ENCODE measurements at regions not wholly inside any gene's neighbourhood (a gene's known extent, or its start where the extent isn't known, plus 50 kb on each side); places are given as distances from the start of the nearest gene placed in this dataset.

GRCh38 chr18:78108554-78108953, 858.9 kb downstream of the GALR1 start:
- no peak for ATAC-seq (ENCODE audit: low FRiP score)
- TF ChIP-seq CTCF (IDR thresholded peaks at IDR 0.05), result no peak
- DNase-seq (ENCODE audit: low spot score), result no peak

- no peak for DNase-seq (ENCODE audit: low spot score)
- no peak for TF ChIP-seq CTCF (IDR thresholded peaks at IDR 0.05)
These were observed 863.7 kb downstream of the GALR1 start for GRCh38 chr18:78113136-78113939.

GRCh38 chr18:78113940-78114251, 864.2 kb downstream of the GALR1 start:
- no peak for ATAC-seq (ENCODE audit: low FRiP score)
- no peak for TF ChIP-seq CTCF (IDR thresholded peaks at IDR 0.05)
- DNase-seq (ENCODE audit: low spot score), result no peak

More at GRCh38 chr18:78113136-78113939, 863.7 kb downstream of the GALR1 start:
- ATAC-seq (ENCODE audit: low FRiP score), result no peak

GRCh38 chr18:78115896-78116561, 863.6 kb upstream of the SALL3 start:
- DNase-seq (ENCODE audit: low spot score) (no peak), ATAC-seq (ENCODE audit: low FRiP score) (no peak)
- TF ChIP-seq CTCF (IDR thresholded peaks at IDR 0.05), result no peak

- DNase-seq (ENCODE audit: low spot score) (no peak), ATAC-seq (ENCODE audit: low FRiP score) (no peak)
- TF ChIP-seq CTCF (IDR thresholded peaks at IDR 0.05), result no peak
These were observed 856.3 kb upstream of the SALL3 start for GRCh38 chr18:78123144-78123909.

- DNase-seq (ENCODE audit: low spot score) (no peak), ATAC-seq (ENCODE audit: low FRiP score) (no peak)
- no peak for TF ChIP-seq CTCF (IDR thresholded peaks at IDR 0.05)
These were observed 855.5 kb upstream of the SALL3 start for GRCh38 chr18:78123926-78124797.

Measured in omental fat pad (tissue), 3 donors.